ENCODE measurements at regions not wholly inside any gene's neighbourhood (a gene's known extent, or its start where the extent isn't known, plus 50 kb on each side); places are given as distances from the start of the nearest gene placed in this dataset.

- TF ChIP-seq POLR2A (IDR thresholded peaks at IDR 0.05): no peak
- no peak for TF ChIP-seq CTCF (IDR thresholded peaks at IDR 0.05)
Observed at GRCh38 chrX:44040406-44040805, 67.2 kb upstream of the NDP start.

Measured in vagina (tissue), 2 donors.